Right lobe of liver (tissue), 4 donors: ENCODE measurements at regions not wholly inside any gene's neighbourhood (a gene's known extent, or its start where the extent isn't known, plus 50 kb on each side); places are given as distances from the start of the nearest gene placed in this dataset.
"Not testable (repeated sequence)": the region's sequence is repeated elsewhere in the genome, so short reads cannot be mapped to it uniquely, and the experiment has no call there.

Experiments used
- POLR2A ChIP-seq: fragments of 450-650 bp; IDR thresholded peaks from one replicate; pipeline ENCODE4 v1.6.1; 2017; ENCODE audit warnings: antibody characterized with exemption, mild to moderate bottlenecking
- TF ChIP-seq, protein P1 (sequence below), 4 donors: fragments of 200-600 bp in 3 of 4; fragments of 450-650 bp in 1 of 4; IDR thresholded peaks; one replicate each; pipeline versions ENCODE4 v1.5.1 to v1.8.0; 2016 to 2022; ENCODE audit warnings: antibody characterized with exemption in 4 of 4, mild to moderate bottlenecking in 2 of 4
- donor health status: DM: no; HTN: no; CAD: no.
- donor health status: DM: no; HTN: no; CAD: no.
- donor health status: DM: no; HTN: yes; CAD: no.

DNA sequence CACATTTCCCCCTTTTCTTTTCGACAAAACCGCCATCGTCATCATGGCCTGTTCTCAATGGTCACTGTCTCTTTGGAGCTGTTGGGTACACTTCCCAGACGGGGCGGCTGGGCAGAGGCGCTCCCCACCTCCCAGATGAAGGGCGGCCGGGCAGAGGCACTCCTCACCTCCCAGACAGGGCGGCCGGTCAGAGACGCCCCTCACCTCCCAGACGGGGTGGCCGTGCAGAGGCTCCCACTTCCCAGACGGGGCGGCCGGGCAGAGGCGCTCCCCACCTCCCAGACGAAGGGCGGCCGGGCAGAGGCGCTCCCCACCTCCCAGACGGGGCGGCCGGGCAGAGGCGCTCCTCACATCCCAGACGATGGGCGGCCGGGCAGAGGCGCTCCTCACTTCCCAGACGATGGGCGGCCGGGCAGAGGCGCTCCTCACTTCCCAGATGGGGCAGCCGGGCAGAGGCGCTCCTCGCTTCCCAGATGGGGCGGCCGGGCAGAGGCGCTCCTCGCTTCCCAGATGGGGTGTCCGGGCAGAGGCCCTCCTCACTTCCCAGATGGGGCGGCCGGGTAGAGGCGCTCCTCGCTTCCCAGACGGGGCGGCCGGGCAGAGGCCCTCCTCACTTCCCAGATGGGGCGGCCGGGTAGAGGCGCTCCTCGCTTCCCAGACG lies 82.6 kb upstream of the TFPI start:
- TF ChIP-seq, protein P1, sequence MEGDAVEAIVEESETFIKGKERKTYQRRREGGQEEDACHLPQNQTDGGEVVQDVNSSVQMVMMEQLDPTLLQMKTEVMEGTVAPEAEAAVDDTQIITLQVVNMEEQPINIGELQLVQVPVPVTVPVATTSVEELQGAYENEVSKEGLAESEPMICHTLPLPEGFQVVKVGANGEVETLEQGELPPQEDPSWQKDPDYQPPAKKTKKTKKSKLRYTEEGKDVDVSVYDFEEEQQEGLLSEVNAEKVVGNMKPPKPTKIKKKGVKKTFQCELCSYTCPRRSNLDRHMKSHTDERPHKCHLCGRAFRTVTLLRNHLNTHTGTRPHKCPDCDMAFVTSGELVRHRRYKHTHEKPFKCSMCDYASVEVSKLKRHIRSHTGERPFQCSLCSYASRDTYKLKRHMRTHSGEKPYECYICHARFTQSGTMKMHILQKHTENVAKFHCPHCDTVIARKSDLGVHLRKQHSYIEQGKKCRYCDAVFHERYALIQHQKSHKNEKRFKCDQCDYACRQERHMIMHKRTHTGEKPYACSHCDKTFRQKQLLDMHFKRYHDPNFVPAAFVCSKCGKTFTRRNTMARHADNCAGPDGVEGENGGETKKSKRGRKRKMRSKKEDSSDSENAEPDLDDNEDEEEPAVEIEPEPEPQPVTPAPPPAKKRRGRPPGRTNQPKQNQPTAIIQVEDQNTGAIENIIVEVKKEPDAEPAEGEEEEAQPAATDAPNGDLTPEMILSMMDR (IDR thresholded peaks at IDR 0.05) = not testable (repeated sequence)
- not testable (repeated sequence) for TF ChIP-seq POLR2A
